Transverse colon (tissue), 4 donors: ENCODE measurements at regions not wholly inside any gene's neighbourhood (a gene's known extent, or its start where the extent isn't known, plus 50 kb on each side); places are given as distances from the start of the nearest gene placed in this dataset.

Experiments used
- DNase-seq: peaks from one replicate; pipeline ENCODE4 v3.0.0-alpha.2; 2019
- H3K27ac ChIP-seq, 4 donors: fragments of 200-600 bp; sonication (generic); 2 replicates each; pipeline ENCODE4 v1.5.1; 2016 to 2018; ENCODE audit warnings: inconsistent platforms in 4 of 4
- H3K27me3 ChIP-seq: fragments of 200-600 bp; sonication (generic); 2 replicates; pipeline ENCODE4 v1.5.1; 2017; ENCODE audit warnings: inconsistent platforms
- H3K36me3 ChIP-seq, 4 donors: fragments of 200-600 bp; sonication (generic); 2 replicates each; pipeline ENCODE4 v1.5.1; 2017 to 2019; ENCODE audit warnings: inconsistent platforms in 4 of 4
- H3K4me1 ChIP-seq, 4 donors: fragments of 200-600 bp; sonication (generic); 2 replicates each; pipeline ENCODE4 v1.5.1; 2017 to 2020; ENCODE audit warnings: inconsistent platforms in 4 of 4
- H3K4me3 ChIP-seq, 4 donors: fragments of 200-600 bp; sonication (generic); 1 replicate in 1 of 4; 2 replicates in 3 of 4; pipeline versions ENCODE4 v1.5.1 to v1.6.1; 2017 to 2019; ENCODE audit warnings: inconsistent platforms in 4 of 4
- H3K9me3 ChIP-seq, 2 donors: fragments of 200-600 bp; sonication (generic); 2 replicates each; pipeline ENCODE4 v1.5.1; 2017 to 2019; ENCODE audit warnings: inconsistent platforms in 2 of 2
- CTCF ChIP-seq, 5 experiments: fragments of 200-600 bp in 3 of 5; fragments of 450-650 bp in 2 of 5; sonication (generic) in 3 of 5; IDR thresholded peaks; 1 replicate in 2 of 5; 2 replicates in 3 of 5; pipeline ENCODE4 v1.5.1; 2016 to 2017; ENCODE audit warnings: antibody characterized with exemption in 5 of 5, inconsistent platforms in 3 of 5, mild to moderate bottlenecking in 2 of 5, moderate library complexity in 1 of 5
- EP300 ChIP-seq: sonication (generic); formaldehyde crosslinking; IDR thresholded peaks from one replicate; pipeline ENCODE4 v1.6.1; 2017; ENCODE audit warnings: antibody characterized with exemption, low read depth
- POLR2A ChIP-seq: fragments of 450-650 bp; IDR thresholded peaks from one replicate; pipeline ENCODE4 v1.6.1; 2016; ENCODE audit warnings: antibody characterized with exemption, mild to moderate bottlenecking, moderate library complexity
- POLR2AphosphoS5 ChIP-seq, 3 donors: sonication (generic); formaldehyde crosslinking; IDR thresholded peaks; one replicate each; pipeline ENCODE4 v1.6.1; 2016; ENCODE audit warnings: antibody characterized with exemption in 3 of 3
- WGBS, 2 donors: methylation state at CpG; one replicate each; pipeline ENCODE4 v1.1.5; 2018; ENCODE audit warnings: low coverage in 1 of 2; 5-methylcytosine and 5-hydroxymethylcytosine counted together
- in situ Hi-C, 4 donors: fragments of 200-750 bp; cut with MboI; loops; one replicate each; pipeline versions ENCODE4 v1.15.0 to v1.15.1; 2017; ENCODE audit warnings: low sequenced_read_pairs in 3 of 4, low pct_ligation_motif_present in 1 of 4, low pct_unique_long_range_greater_than_20kb in 1 of 4
- intact Hi-C: fragments of 100-400 bp; cut with DNase I; formaldehyde crosslinking; loops from one replicate; pipeline ENCODE4 v1.15.1; 2023; ENCODE audit warnings: low total_unique reads

GRCh38 chr5:98031496-98031895, 742.0 kb upstream of the RGMB start:
- Histone ChIP-seq H3K9me3 (no peaks in the 10 kb centered on the region), H3K27me3 (no peaks in the 10 kb centered on the region), H3K4me3 (no peak overlapping the region), H3K27ac (no peak overlapping the region), H3K36me3 (no peaks in the 10 kb centered on the region), H3K4me1 (no peaks in the 10 kb centered on the region)
- WGBS, 2 donors: 86% methylated on average over 3 of the region's 3 CpGs; no CpG with 5 or more reads in 1 of the 2 donors
- in situ Hi-C loops (no loop called here), intact Hi-C loops (no loop called here)
- TF ChIP-seq POLR2A (no peak), CTCF (IDR thresholded peaks at IDR 0.05) (no peak), POLR2AphosphoS5 (IDR thresholded peaks at IDR 0.05) (no peak), EP300 (no peak)
- no peak for DNase-seq

GRCh38 chr5:98031926-98032325, 741.5 kb upstream of the RGMB start:
- H3K9me3 ChIP-seq: no peaks in the 10 kb centered on the region
- no peaks in the 10 kb centered on the region for H3K4me1 ChIP-seq
- no peak overlapping the region for H3K27ac ChIP-seq
- intact Hi-C loops (no loop called here), in situ Hi-C loops (no loop called here)
- H3K27me3 ChIP-seq: no peaks in the 10 kb centered on the region
- WGBS, 2 donors: 40% methylated on average over 1 of the region's 1 CpG; no CpG with 5 or more reads in 1 of the 2 donors
- H3K36me3 ChIP-seq: no peaks in the 10 kb centered on the region
- no peak for TF ChIP-seq POLR2A
- no peak for TF ChIP-seq EP300
- DNase-seq: no peak
- no peak overlapping the region for H3K4me3 ChIP-seq

- intact Hi-C loops: no loop called here
- no peaks in the 10 kb centered on the region for H3K27me3 ChIP-seq
- TF ChIP-seq POLR2A: no peak
- TF ChIP-seq CTCF (IDR thresholded peaks at IDR 0.05): no peak
- no peak for TF ChIP-seq POLR2AphosphoS5 (IDR thresholded peaks at IDR 0.05)
- TF ChIP-seq EP300: no peak
- no peak for DNase-seq
- no peaks in the 10 kb centered on the region for H3K36me3 ChIP-seq
- H3K4me1 ChIP-seq: no peaks in the 10 kb centered on the region
- no peak overlapping the region for H3K4me3 ChIP-seq
- H3K9me3 ChIP-seq: no peaks in the 10 kb centered on the region
- H3K27ac ChIP-seq: no peak overlapping the region
- in situ Hi-C loops: no loop called here
These were observed 731.8 kb upstream of the RGMB start for GRCh38 chr5:98041661-98042060.

GRCh38 chr5:98042521-98042920, 730.9 kb upstream of the RGMB start:
- no peaks in the 10 kb centered on the region for H3K27me3 ChIP-seq
- in situ Hi-C loops (no loop called here), intact Hi-C loops (no loop called here)
- TF ChIP-seq POLR2AphosphoS5 (IDR thresholded peaks at IDR 0.05): no peak
- H3K36me3 ChIP-seq: no peaks in the 10 kb centered on the region
- H3K4me1 ChIP-seq: no peaks in the 10 kb centered on the region
- no peak overlapping the region for H3K4me3 ChIP-seq
- no peak for DNase-seq
- H3K9me3 ChIP-seq: no peaks in the 10 kb centered on the region
- no peak overlapping the region for H3K27ac ChIP-seq
- WGBS, 2 donors: 54 to 60% methylated on average over 1 of the region's 1 CpG

GRCh38 chr5:98042961-98043360, 730.5 kb upstream of the RGMB start:
- Histone ChIP-seq H3K9me3 (no peaks in the 10 kb centered on the region), H3K4me3 (no peak overlapping the region), H3K36me3 (no peaks in the 10 kb centered on the region), H3K4me1 (no peaks in the 10 kb centered on the region), H3K27ac (no peak overlapping the region), H3K27me3 (no peaks in the 10 kb centered on the region)
- intact Hi-C loops: no loop called here
- TF ChIP-seq CTCF (IDR thresholded peaks at IDR 0.05) (no peak), EP300 (no peak), POLR2A (no peak), POLR2AphosphoS5 (IDR thresholded peaks at IDR 0.05) (no peak)
- in situ Hi-C loops: no loop called here
- DNase-seq: no peak
